ENCODE measurements at regions not wholly inside any gene's neighbourhood (a gene's known extent, or its start where the extent isn't known, plus 50 kb on each side); places are given as distances from the start of the nearest gene placed in this dataset.
"Not testable (repeated sequence)": the region's sequence is repeated elsewhere in the genome, so short reads cannot be mapped to it uniquely, and the experiment has no call there.

GRCh38 chr12:91511795-91512420, 329.3 kb upstream of the DCN start:
- DNase-seq (ENCODE audit: low read depth in 2 of 3, low spot score in 1 of 3), result no peak

DNA sequence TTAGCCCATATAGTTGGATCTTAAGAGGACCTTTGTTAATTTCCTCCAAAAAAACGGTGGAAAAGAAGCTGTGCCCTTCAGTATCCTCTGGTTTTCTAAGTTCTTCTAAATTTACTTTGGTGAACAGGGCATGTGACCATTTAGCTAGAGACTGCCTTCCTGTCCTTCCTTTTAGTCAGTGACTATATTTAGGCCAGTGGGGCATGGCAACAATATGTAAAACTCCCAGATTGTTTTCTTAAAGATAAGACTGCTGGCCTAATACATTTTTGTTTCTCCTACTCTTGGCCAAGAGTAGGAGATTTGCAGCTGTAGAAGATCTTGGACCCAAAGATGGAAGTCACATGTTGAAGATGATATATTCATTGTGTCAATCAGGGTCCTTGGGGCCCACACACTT, 325.1 kb upstream of the DCN start:
- DNase-seq (ENCODE audit: low read depth in 2 of 3, low spot score in 1 of 3), result no peak

GRCh38 chr12:91506452-91506851, 323.8 kb upstream of the DCN start:
- no peak for DNase-seq (ENCODE audit: low read depth in 2 of 3, low spot score in 1 of 3)

- no peak for DNase-seq (ENCODE audit: low read depth in 2 of 3, low spot score in 1 of 3)
Measured at GRCh38 chr12:91505006-91505405, 322.4 kb upstream of the DCN start.

- DNase-seq (ENCODE audit: low read depth in 2 of 3, low spot score in 1 of 3), result no peak
Measured at GRCh38 chr12:91502208-91502607, 319.6 kb upstream of the DCN start.

GRCh38 chr12:91496337-91496736, 313.7 kb upstream of the DCN start:
- no peak for DNase-seq (ENCODE audit: low read depth in 2 of 3, low spot score in 1 of 3)

DNA sequence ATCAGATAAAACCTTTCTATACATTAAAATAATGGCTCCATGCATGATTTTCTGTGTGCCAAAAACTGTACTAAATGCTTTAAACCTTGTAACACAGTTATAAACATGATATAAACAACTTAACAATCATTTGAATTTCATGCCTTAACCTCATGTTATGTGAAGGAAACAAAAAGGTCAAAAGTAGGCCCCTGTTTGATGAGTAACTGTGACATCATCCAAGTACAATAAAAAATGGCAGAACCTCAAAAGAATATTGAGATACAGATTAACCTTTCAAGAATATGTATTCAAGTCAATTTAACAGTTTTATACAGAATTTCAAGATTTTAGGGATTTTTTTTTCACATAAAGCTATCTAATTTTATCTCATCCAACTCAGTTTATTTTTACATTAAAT, 310.7 kb upstream of the DCN start:
- no peak for DNase-seq (ENCODE audit: low read depth in 2 of 3, low spot score in 1 of 3)

DNA sequence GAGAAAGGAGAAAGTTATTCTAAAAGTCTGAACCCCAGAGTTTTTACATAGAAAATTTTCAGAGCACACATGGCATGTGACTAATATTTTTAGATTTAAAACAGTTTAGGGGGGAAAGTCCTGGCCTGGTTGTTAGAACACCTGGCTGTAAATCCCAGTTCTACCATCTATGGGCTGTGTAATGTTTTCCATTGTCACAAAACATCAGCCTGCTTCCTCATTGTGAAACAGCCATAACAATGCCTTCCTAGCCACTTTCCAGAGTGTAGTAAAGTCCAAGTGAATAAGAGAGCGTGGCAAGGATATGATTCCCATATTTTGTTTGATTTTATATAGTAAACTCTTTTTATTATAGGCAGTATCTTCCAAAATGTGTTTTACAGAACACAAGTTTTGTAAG, 310.0 kb upstream of the DCN start:
- no peak for DNase-seq (ENCODE audit: low read depth in 2 of 3, low spot score in 1 of 3)

DNA sequence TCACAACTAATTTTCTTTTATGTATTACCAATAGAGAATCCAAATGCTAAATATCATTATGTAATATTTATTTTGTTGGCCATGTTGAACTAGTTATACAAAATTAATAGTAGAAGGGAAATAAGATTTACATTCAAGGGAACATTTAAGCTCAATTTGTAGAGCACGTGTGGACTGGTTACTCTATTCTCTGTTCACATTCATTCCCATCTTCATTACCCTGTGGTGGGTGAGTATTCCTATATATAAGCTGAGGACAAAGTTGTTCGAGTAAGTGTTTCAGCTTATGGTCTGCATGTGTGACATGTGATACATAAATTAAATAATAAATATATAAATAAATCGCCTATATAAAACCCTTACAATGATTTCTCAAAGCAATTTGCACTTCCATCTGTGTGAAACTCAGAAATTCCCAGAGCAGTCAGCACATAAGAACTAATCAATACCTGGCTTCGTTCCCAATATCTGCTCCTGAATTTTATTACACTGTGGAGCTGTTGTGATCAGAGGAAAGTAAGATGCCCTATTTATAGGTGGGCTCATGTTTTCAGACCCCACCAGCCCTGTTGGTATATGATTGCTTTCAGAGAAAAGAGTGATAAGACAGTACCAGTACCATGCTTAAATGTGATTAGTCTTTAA, 308.2 kb upstream of the DCN start:
- no peak for DNase-seq (ENCODE audit: low read depth in 2 of 3, low spot score in 1 of 3)

- DNase-seq (ENCODE audit: low read depth in 2 of 3, low spot score in 1 of 3), result no peak
Measured at GRCh38 chr12:91483471-91483985, 300.9 kb upstream of the DCN start.

DNA sequence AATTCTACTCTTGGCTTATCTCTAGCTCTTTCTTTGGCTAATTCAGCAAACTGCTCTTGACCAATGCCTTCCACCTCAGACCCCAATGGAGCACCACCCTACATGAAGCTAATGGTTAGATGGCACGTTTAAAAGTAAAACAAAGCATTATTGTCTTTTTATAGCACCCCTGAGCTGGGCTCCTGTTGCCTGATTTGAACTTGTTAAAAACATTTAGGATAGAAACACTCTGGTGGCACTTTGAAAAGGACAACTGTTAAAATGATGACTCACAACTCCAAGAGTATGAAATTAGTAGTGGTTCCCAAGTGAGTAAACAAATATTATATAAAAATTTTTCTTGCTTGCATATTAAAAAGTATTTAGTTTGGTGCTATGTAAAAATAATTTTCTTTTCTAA, 299.6 kb upstream of the DCN start:
- DNase-seq (ENCODE audit: low read depth in 2 of 3, low spot score in 1 of 3), result no peak

DNA sequence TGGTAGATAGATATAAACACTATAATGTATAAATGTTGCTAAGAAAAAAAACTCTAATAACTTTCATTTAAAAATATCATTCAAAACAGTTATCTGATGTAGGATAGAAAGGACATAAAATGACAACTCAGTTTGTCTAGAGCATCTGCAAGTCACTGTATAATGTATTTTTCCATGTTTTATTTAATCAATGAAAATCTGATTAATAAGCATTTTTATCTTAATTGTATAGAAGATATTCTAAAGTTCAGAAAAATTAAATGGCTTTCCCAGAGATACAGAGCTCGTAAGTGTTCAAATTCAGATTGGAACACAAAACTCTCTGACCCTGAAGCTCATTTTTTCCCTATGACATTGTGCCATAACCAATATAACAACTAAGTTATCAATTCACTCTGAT, 295.9 kb upstream of the DCN start:
- DNase-seq (ENCODE audit: low read depth in 2 of 3, low spot score in 1 of 3), result no peak

GRCh38 chr12:91467686-91468085, 285.1 kb upstream of the DCN start:
- no peak for DNase-seq (ENCODE audit: low read depth in 2 of 3, low spot score in 1 of 3)

GRCh38 chr12:91461061-91461460, 278.4 kb upstream of the DCN start:
- DNase-seq (ENCODE audit: low read depth in 2 of 3, low spot score in 1 of 3), result no peak

GRCh38 chr12:91460469-91460868, 277.9 kb upstream of the DCN start:
- DNase-seq (ENCODE audit: low read depth in 2 of 3, low spot score in 1 of 3), result no peak

DNA sequence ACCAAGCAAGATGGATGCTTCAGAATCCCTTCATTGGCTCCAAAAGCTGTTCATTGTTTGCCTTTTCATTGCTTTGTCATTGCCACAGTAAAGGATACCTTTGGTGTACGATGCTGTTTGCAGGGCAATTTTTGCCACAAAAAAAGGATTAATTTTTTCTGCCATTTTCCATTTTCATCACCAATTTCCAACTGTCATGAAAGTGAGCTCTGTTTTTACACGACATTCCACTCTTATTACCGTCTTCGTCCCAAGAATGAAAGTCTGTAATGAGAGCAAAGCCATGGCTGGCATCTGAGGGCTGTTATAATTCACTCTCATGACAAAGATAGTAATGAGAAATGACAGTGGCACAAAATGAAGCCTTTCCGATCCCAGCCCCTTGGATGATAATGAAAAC, 272.7 kb upstream of the DCN start:
- DNase-seq (ENCODE audit: low read depth in 2 of 3, low spot score in 1 of 3), result no peak

- DNase-seq (ENCODE audit: low read depth in 2 of 3, low spot score in 1 of 3), result no peak
Measured at GRCh38 chr12:91454179-91454578, 271.6 kb upstream of the DCN start.

- not testable (repeated sequence) for DNase-seq (ENCODE audit: low read depth in 2 of 3, low spot score in 1 of 3)
Measured at GRCh38 chr12:91452464-91452863, 269.8 kb upstream of the DCN start.

- no peak for DNase-seq (ENCODE audit: low read depth in 2 of 3, low spot score in 1 of 3)
Measured at GRCh38 chr12:91441993-91442952, 259.7 kb upstream of the DCN start.

- DNase-seq (ENCODE audit: low read depth in 2 of 3, low spot score in 1 of 3), result no peak
Measured at GRCh38 chr12:91441246-91441645, 258.6 kb upstream of the DCN start.

DNA sequence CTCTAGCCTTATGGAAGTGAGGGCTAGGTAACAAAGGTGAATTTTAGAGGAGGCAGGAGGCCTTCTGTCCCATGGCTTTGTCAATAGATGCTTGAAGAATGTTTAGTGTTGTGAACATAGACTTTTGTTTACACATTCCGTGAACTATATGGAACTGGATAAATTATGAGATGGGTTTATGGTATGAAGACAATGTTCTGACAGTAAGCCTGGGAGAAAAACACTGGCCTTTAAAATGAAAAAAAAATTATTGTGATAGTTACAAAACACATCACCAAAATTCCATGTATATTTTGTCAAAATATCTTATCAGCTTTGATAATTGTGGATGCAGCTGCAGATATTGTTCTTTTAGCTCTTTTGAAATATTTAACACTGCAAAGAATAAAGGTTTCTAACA, 251.5 kb upstream of the DCN start:
- DNase-seq (ENCODE audit: low read depth in 2 of 3, low spot score in 1 of 3), result no peak

- DNase-seq (ENCODE audit: low read depth in 2 of 3, low spot score in 1 of 3), result no peak
Measured at GRCh38 chr12:91432755-91433154, 250.1 kb upstream of the DCN start.

Data from stimulated activated CD4-positive, alpha-beta T cell treated with anti-CD3 and anti-CD28 coated beads, Interleukin-12 subunit alpha, Interleukin-12 subunit beta, amount 100 ng/mL, for 48 hours (primary cell).